ENCODE measurements at regions not wholly inside any gene's neighbourhood (a gene's known extent, or its start where the extent isn't known, plus 50 kb on each side); places are given as distances from the start of the nearest gene placed in this dataset.

DNA sequence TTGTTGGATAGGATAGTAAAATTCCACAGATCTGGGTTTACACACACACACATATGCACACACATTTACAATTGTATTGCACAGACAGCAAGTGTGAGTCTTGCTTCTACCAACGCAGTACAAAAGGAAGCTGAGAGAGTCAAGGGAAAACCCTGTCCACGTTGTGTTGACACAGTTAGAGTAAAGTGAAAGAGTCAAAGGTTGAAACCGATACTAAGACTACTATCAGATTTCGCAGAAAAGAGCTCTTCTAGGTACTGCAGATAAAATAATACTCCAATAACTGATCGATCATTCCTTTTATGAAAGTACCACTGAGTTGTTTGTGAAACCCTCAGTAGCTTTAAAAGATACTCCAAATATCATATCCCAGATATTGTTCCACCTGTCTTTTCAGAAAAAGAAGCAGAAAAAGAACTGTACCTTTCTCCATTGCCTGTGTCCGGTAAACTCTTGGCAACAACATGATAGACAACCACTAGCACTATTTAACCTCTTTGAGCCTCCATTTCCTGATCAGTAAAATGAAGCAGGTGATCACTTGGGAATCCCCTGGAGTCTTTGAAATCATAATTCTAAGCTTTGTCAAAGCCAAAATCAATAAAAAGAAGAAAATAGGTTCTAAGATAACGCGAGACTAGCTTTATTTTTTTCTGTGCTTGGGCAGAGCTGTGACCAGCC is 224.6 kb upstream of the FOXN3 start:
- TF ChIP-seq, protein P1, sequence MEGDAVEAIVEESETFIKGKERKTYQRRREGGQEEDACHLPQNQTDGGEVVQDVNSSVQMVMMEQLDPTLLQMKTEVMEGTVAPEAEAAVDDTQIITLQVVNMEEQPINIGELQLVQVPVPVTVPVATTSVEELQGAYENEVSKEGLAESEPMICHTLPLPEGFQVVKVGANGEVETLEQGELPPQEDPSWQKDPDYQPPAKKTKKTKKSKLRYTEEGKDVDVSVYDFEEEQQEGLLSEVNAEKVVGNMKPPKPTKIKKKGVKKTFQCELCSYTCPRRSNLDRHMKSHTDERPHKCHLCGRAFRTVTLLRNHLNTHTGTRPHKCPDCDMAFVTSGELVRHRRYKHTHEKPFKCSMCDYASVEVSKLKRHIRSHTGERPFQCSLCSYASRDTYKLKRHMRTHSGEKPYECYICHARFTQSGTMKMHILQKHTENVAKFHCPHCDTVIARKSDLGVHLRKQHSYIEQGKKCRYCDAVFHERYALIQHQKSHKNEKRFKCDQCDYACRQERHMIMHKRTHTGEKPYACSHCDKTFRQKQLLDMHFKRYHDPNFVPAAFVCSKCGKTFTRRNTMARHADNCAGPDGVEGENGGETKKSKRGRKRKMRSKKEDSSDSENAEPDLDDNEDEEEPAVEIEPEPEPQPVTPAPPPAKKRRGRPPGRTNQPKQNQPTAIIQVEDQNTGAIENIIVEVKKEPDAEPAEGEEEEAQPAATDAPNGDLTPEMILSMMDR (IDR thresholded peaks at IDR 0.05; ENCODE audit: control insufficient read depth, extremely low read depth, insufficient read depth) = no peak
- DNase-seq (ENCODE audit: low read depth) = no peak

DNA sequence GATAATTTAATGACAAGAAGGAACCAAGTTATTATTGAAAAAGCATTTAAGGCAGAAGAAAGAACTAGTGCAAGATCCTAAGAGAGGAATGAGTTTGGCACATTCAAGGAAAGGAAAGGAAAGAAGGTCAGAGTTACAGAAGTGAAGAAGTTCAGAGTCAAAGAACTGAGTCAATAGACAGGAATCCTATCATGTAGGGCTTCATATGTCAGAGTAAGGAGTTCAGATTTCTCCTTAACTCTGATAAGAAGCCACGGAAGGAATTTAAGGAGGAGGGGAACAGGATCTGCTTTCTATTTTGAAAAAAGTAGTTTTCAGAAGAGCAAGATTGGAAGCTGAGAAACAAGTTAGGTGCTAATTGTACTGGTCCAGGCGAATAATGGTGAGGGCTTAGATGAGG is 223.1 kb upstream of the FOXN3 start:
- TF ChIP-seq, protein P1 (IDR thresholded peaks at IDR 0.05; ENCODE audit: control insufficient read depth, extremely low read depth, insufficient read depth) = no peak
- DNase-seq (ENCODE audit: low read depth) = no peak
- H3K4me3 ChIP-seq (ENCODE audit: low read depth, low read length) = no peak overlapping the region

More for the DNA sequence above, 224.6 kb upstream of the FOXN3 start:
- no peak overlapping the region for H3K4me3 ChIP-seq (ENCODE audit: low read depth, low read length)

GRCh38 chr14:89639687-89640086 is 222.7 kb upstream of the FOXN3 start:
- TF ChIP-seq, protein P1 (IDR thresholded peaks at IDR 0.05; ENCODE audit: control insufficient read depth, extremely low read depth, insufficient read depth) = no peak
- no peak for DNase-seq (ENCODE audit: low read depth)
- H3K4me3 ChIP-seq (ENCODE audit: low read depth, low read length) = no peak overlapping the region

- H3K4me3 ChIP-seq (ENCODE audit: low read depth, low read length) = no peak overlapping the region
- TF ChIP-seq, protein P1 (IDR thresholded peaks at IDR 0.05; ENCODE audit: control insufficient read depth, extremely low read depth, insufficient read depth) = no peak
- DNase-seq (ENCODE audit: low read depth) = no peak
Measured at GRCh38 chr14:89638891-89639290, 221.9 kb upstream of the FOXN3 start.

DNA sequence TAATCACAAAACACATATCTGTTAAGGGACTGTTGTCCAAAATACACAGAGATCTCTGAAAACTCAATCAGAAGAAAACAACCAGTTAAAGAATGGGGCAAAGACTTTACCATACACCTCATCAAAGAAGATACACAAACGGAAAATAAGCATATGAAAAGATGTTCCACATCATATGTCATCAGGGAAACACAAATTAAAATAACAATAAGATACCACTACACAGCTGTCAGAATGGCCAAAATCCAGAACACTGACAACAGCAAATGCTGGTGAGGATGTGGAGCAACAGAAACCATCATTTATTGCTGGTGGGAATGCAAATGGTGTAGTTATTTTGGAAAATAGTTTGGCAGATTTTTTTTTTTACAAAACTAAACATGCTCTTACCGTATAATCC is 220.5 kb upstream of the FOXN3 start:
- TF ChIP-seq, protein P1 (IDR thresholded peaks at IDR 0.05; ENCODE audit: control insufficient read depth, extremely low read depth, insufficient read depth) = no peak
- no peak overlapping the region for H3K4me3 ChIP-seq (ENCODE audit: low read depth, low read length)
- DNase-seq (ENCODE audit: low read depth) = no peak

GRCh38 chr14:89635615-89636014 is 218.6 kb upstream of the FOXN3 start:
- no peak overlapping the region for H3K4me3 ChIP-seq (ENCODE audit: low read depth, low read length)
- DNase-seq (ENCODE audit: low read depth) = no peak
- TF ChIP-seq, protein P1 (IDR thresholded peaks at IDR 0.05; ENCODE audit: control insufficient read depth, extremely low read depth, insufficient read depth) = no peak

DNA sequence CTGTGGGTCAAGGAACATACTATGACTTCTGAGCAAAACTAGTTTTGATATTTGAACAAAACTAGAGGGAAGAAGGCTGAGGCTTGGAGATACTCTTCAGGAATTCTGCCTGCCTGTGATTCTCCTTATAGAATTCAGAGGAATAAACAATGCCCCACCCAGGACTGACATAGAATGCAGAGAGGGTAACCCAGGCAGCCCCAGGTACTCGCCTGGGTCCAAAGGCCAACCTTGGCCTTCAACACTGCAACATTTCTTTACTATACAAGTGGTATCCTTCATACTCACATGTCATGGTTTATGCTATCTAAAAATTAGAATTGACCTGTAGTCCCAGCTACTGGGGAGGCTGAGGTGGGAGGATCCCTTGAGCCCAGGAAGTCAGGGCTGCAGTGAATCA is 217.0 kb upstream of the FOXN3 start:
- DNase-seq (ENCODE audit: low read depth) = no peak
- TF ChIP-seq, protein P1 (IDR thresholded peaks at IDR 0.05; ENCODE audit: control insufficient read depth, extremely low read depth, insufficient read depth) = no peak
- H3K4me3 ChIP-seq (ENCODE audit: low read depth, low read length) = no peak overlapping the region
